KMS-11 (cell line): ENCODE measurements at regions not wholly inside any gene's neighbourhood (a gene's known extent, or its start where the extent isn't known, plus 50 kb on each side); places are given as distances from the start of the nearest gene placed in this dataset.

ENCODE experiments used
- H2AFZ ChIP-seq: fragments of 200-600 bp; sonication (generic); 2 replicates; pipeline ENCODE4 v1.6.1; 2016; ENCODE audit warnings: antibody characterized with exemption, mixed run types, low read depth
- H3K27ac ChIP-seq: fragments of 200-600 bp; sonication (generic); 2 replicates; pipeline ENCODE4 v1.6.1; 2016; ENCODE audit warnings: mild to moderate bottlenecking, mixed run types
- H3K27me3 ChIP-seq: fragments of 200-600 bp; sonication (generic); 2 replicates; pipeline ENCODE4 v1.6.1; 2017; ENCODE audit warnings: mild to moderate bottlenecking, low read depth, mixed run types, moderate library complexity; ENCODE audit not compliant: insufficient read depth
- H3K36me3 ChIP-seq: fragments of 200-600 bp; sonication (generic); 2 replicates; pipeline ENCODE4 v1.6.1; 2017; ENCODE audit warnings: mild to moderate bottlenecking, mixed run types; ENCODE audit not compliant: insufficient read depth
- H3K4me1 ChIP-seq: fragments of 200-600 bp; sonication (generic); 2 replicates; pipeline ENCODE4 v1.6.1; 2016; ENCODE audit warnings: mild to moderate bottlenecking, low read depth, mixed run types; ENCODE audit not compliant: poor library complexity, severe bottlenecking
- H3K4me2 ChIP-seq: fragments of 200-600 bp; sonication (generic); 2 replicates; pipeline ENCODE4 v1.7.0; 2016; ENCODE audit warnings: mild to moderate bottlenecking, mixed run types
- H3K4me3 ChIP-seq: fragments of 200-600 bp; sonication (generic); IDR thresholded peaks from 2 replicates; pipeline ENCODE4 v1.6.1; 2017; ENCODE audit warnings: low read depth, low read length, mixed read lengths; ENCODE audit not compliant: insufficient read depth
- H3K79me2 ChIP-seq: fragments of 200-600 bp; sonication (generic); 2 replicates; pipeline ENCODE4 v1.6.1; 2016; ENCODE audit warnings: low read depth, mixed run types; ENCODE audit not compliant: insufficient read depth
- H3K9ac ChIP-seq: fragments of 200-600 bp; sonication (generic); 2 replicates; pipeline ENCODE4 v1.6.1; 2016; ENCODE audit warnings: mild to moderate bottlenecking, mixed run types
- H4K20me1 ChIP-seq: fragments of 200-600 bp; sonication (generic); 2 replicates; pipeline ENCODE4 v1.6.1; 2016; ENCODE audit warnings: mild to moderate bottlenecking, mixed run types; ENCODE audit not compliant: insufficient read depth
- CTCF ChIP-seq: fragments of 200-600 bp; sonication (generic); conservative IDR thresholded peaks from 2 replicates; pipeline ENCODE4 v1.6.1; 2017; ENCODE audit warnings: low read depth, mild to moderate bottlenecking, antibody characterized with exemption, low read length, moderate library complexity, mixed read lengths

GRCh38 chr6:11486959-11487358 lies 50.6 kb upstream of the TMEM170B start:
- no peak overlapping the region for H3K9ac ChIP-seq
- no peaks in the 10 kb centered on the region for H3K27me3 ChIP-seq
- H3K36me3 ChIP-seq: no peaks in the 10 kb centered on the region
- no peak overlapping the region for H3K4me2 ChIP-seq
- H2AFZ ChIP-seq: no peak overlapping the region
- no peak overlapping the region for H3K27ac ChIP-seq
- TF ChIP-seq CTCF: no peak
- H3K4me1 ChIP-seq: no peaks in the 10 kb centered on the region
- H3K4me3 ChIP-seq: no peak overlapping the region
- H3K79me2 ChIP-seq: no peaks in the 10 kb centered on the region
- H4K20me1 ChIP-seq: no peaks in the 10 kb centered on the region

GRCh38 chr6:11486486-11486885 lies 51.1 kb upstream of the TMEM170B start:
- H3K4me1 ChIP-seq: no peaks in the 10 kb centered on the region
- H3K79me2 ChIP-seq: no peaks in the 10 kb centered on the region
- no peak overlapping the region for H3K4me2 ChIP-seq
- H3K27me3 ChIP-seq: no peaks in the 10 kb centered on the region
- no peaks in the 10 kb centered on the region for H3K36me3 ChIP-seq
- no peak overlapping the region for H2AFZ ChIP-seq
- H4K20me1 ChIP-seq: no peaks in the 10 kb centered on the region
- TF ChIP-seq CTCF: no peak
- H3K9ac ChIP-seq: no peak overlapping the region
- H3K4me3 ChIP-seq: no peak overlapping the region
- no peak overlapping the region for H3K27ac ChIP-seq

- no peaks in the 10 kb centered on the region for H3K79me2 ChIP-seq
- no peaks in the 10 kb centered on the region for H3K27me3 ChIP-seq
- H3K9ac ChIP-seq: no peak overlapping the region
- no peaks in the 10 kb centered on the region for H3K4me1 ChIP-seq
- TF ChIP-seq CTCF: no peak
- no peaks in the 10 kb centered on the region for H4K20me1 ChIP-seq
- H3K36me3 ChIP-seq: no peaks in the 10 kb centered on the region
- no peak overlapping the region for H3K27ac ChIP-seq
- H3K4me2 ChIP-seq: no peak overlapping the region
- H2AFZ ChIP-seq: no peak overlapping the region
- no peak overlapping the region for H3K4me3 ChIP-seq
Measured at GRCh38 chr6:11486051-11486450, 51.5 kb upstream of the TMEM170B start.

- H3K4me2 ChIP-seq: no peak overlapping the region
- no peak for TF ChIP-seq CTCF
- H3K4me1 ChIP-seq: no peaks in the 10 kb centered on the region
- H3K27ac ChIP-seq: no peak overlapping the region
- no peak overlapping the region for H3K4me3 ChIP-seq
- no peaks in the 10 kb centered on the region for H3K79me2 ChIP-seq
- H4K20me1 ChIP-seq: no peaks in the 10 kb centered on the region
- no peak overlapping the region for H2AFZ ChIP-seq
- no peaks in the 10 kb centered on the region for H3K27me3 ChIP-seq
- no peak overlapping the region for H3K9ac ChIP-seq
- H3K36me3 ChIP-seq: no peaks in the 10 kb centered on the region
Measured at GRCh38 chr6:11485271-11485670, 52.3 kb upstream of the TMEM170B start.

GRCh38 chr6:11484441-11484840 lies 53.1 kb upstream of the TMEM170B start:
- Histone ChIP-seq H3K27me3 (no peaks in the 10 kb centered on the region), H3K4me1 (no peaks in the 10 kb centered on the region), H2AFZ (no peak overlapping the region), H4K20me1 (no peaks in the 10 kb centered on the region), H3K4me2 (no peak overlapping the region), H3K27ac (no peak overlapping the region), H3K9ac (no peak overlapping the region), H3K4me3 (no peak overlapping the region), H3K36me3 (no peaks in the 10 kb centered on the region), H3K79me2 (no peaks in the 10 kb centered on the region)
- no peak for TF ChIP-seq CTCF
